Nephron (organoid): ENCODE measurements at regions not wholly inside any gene's neighbourhood (a gene's known extent, or its start where the extent isn't known, plus 50 kb on each side); places are given as distances from the start of the nearest gene placed in this dataset.

Experiments used
- H3K27ac Mint-ChIP-seq, 3 experiments: 2 replicates each; pipeline ENCODE4 v1.8.0; 2020; ENCODE audit warnings: mixed read lengths in 3 of 3, mild to moderate bottlenecking in 2 of 3, moderate library complexity in 1 of 3
- H3K27me3 Mint-ChIP-seq: 2 replicates; pipeline ENCODE4 v1.8.0; 2021; ENCODE audit warnings: low read depth, mild to moderate bottlenecking, moderate library complexity, mixed read lengths
- H3K36me3 Mint-ChIP-seq: 2 replicates; pipeline ENCODE4 v1.8.0; 2020; ENCODE audit warnings: low read depth, mixed read lengths
- H3K4me1 Mint-ChIP-seq: 2 replicates; pipeline ENCODE4 v1.8.0; 2020; ENCODE audit warnings: mixed read lengths
- H3K4me3 Mint-ChIP-seq, 3 experiments: 2 replicates each; pipeline ENCODE4 v1.8.0; 2020; ENCODE audit warnings: mild to moderate bottlenecking in 3 of 3, mixed read lengths in 3 of 3, moderate library complexity in 2 of 3
- H3K9me3 Mint-ChIP-seq: 2 replicates; pipeline ENCODE4 v1.8.0; 2020; ENCODE audit warnings: mixed read lengths
- TF ChIP-seq, protein P1 (sequence below), 3 experiments: fragments of 200-600 bp; sonication (generic); IDR thresholded peaks; one replicate each; pipeline ENCODE4 v1.5.0; 2021; ENCODE audit warnings: antibody characterized with exemption in 3 of 3; ENCODE audit not compliant: unreplicated experiment in 3 of 3

DNA sequence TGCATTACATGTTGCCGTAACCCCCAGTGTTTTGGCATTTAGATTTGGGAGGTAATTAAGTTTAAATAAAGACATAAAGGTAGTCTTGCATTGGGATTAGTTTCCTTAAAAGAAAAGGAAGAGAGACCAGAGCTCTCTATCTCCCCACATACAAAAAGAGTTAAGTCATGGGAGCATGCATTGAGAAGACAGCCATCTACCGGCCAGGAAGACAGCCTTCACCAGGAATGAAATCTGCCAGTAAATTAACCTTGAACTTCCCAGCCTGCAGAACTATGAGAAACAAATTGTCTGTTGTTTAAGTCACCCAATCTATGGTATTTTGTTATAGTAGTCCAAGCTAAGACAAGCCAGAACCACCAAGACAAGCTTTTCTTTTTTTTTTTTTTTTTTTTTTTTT is 567.0 kb upstream of the CDH18 start:
- TF ChIP-seq, protein P1, sequence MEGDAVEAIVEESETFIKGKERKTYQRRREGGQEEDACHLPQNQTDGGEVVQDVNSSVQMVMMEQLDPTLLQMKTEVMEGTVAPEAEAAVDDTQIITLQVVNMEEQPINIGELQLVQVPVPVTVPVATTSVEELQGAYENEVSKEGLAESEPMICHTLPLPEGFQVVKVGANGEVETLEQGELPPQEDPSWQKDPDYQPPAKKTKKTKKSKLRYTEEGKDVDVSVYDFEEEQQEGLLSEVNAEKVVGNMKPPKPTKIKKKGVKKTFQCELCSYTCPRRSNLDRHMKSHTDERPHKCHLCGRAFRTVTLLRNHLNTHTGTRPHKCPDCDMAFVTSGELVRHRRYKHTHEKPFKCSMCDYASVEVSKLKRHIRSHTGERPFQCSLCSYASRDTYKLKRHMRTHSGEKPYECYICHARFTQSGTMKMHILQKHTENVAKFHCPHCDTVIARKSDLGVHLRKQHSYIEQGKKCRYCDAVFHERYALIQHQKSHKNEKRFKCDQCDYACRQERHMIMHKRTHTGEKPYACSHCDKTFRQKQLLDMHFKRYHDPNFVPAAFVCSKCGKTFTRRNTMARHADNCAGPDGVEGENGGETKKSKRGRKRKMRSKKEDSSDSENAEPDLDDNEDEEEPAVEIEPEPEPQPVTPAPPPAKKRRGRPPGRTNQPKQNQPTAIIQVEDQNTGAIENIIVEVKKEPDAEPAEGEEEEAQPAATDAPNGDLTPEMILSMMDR (IDR thresholded peaks at IDR 0.05; ENCODE audit: unreplicated experiment in 3 of 3): no peak
- H3K27ac Mint-ChIP-seq: no peak overlapping the region
- H3K4me3 Mint-ChIP-seq: no peak overlapping the region
- H3K4me1 Mint-ChIP-seq: no peaks in the 10 kb centered on the region
- no peaks in the 10 kb centered on the region for H3K36me3 Mint-ChIP-seq
- H3K9me3 Mint-ChIP-seq: no peaks in the 10 kb centered on the region
- H3K27me3 Mint-ChIP-seq: no peaks in the 10 kb centered on the region

DNA sequence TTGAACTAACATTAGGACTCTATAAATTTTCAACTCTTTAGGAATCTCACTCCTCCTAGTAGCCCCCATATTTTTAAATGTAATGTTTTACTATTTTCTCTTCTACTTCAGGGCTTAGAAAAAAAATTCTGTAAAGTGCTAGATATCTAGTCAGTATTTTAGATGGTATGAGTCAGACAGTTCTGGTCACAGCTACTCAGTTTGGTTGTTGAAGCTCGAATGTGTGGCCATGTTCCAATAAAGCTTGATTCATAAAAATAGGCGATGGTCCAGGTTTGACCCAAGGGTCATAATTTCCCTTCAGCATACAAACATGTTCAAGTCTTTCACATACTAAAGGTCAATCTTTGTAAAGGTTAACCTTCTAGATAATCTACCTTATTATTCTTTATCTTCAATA is 566.0 kb upstream of the CDH18 start:
- Mint-ChIP-seq H3K4me1 (no peaks in the 10 kb centered on the region), H3K36me3 (no peaks in the 10 kb centered on the region), H3K9me3 (no peaks in the 10 kb centered on the region), H3K27ac (no peak overlapping the region), H3K4me3 (no peak overlapping the region), H3K27me3 (no peaks in the 10 kb centered on the region)
- TF ChIP-seq, protein P1 (IDR thresholded peaks at IDR 0.05; ENCODE audit: unreplicated experiment in 3 of 3): no peak

DNA sequence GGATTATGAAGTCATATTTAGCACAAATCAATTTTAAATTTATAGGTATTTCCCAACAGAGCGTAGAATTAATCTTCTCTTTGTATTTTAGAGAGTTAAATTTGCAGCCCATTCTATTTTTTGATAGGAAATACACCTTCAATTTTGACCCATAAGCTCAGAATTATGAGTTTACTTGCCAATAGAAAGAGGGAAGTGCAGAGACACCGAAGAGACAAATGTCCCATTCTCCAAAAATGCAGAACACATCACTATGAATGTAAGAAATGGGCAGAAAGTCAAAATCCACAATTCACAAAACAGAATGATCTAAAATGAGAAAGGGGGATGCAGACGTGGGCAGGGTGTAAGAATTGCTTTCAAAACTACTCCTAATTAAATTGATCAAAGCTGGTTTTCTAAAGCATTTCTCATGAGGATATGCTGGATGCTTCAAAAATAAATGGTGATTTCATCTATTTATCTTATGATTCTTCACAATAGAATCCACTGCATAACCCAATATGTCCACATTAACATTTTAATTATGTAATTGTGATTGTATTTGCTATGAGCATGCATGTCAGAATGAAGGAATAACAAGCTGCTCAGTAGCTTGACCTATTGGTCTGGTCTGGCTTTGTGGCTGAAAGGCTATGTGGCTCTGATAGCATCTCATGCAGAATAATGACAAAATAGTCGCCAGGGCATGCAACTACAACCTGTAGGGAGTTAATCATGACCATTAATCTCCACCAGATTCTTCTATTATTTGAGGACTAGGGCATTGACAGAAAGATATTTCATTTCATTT is 550.1 kb upstream of the CDH18 start:
- Mint-ChIP-seq H3K4me3 (no peak overlapping the region), H3K27ac (no peak overlapping the region), H3K27me3 (no peaks in the 10 kb centered on the region), H3K36me3 (no peaks in the 10 kb centered on the region), H3K4me1 (no peaks in the 10 kb centered on the region), H3K9me3 (no peaks in the 10 kb centered on the region)
- TF ChIP-seq, protein P1 (IDR thresholded peaks at IDR 0.05; ENCODE audit: unreplicated experiment in 3 of 3): no peak

DNA sequence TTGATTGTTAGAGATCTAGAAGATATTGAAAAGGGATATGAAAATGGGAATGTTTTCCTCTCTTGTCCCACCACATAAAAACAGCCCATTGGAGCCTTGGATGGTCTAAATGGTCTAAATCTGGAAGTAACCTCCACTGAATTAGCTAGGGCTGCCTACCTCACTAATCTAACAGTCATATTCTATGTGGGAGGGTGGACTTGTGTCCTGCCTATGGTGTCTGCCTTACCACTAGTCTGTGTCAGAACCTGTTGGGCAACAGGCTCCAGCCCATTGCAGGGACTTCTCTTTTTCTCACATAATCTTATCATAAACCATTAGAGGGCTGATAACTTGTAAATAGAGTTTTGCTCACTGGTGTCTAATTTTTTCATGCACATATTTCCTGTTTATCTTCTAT is 548.8 kb upstream of the CDH18 start:
- Mint-ChIP-seq H3K27ac (no peak overlapping the region), H3K9me3 (no peaks in the 10 kb centered on the region), H3K27me3 (no peaks in the 10 kb centered on the region), H3K4me3 (no peak overlapping the region), H3K36me3 (no peaks in the 10 kb centered on the region), H3K4me1 (no peaks in the 10 kb centered on the region)
- TF ChIP-seq, protein P1 (IDR thresholded peaks at IDR 0.05; ENCODE audit: unreplicated experiment in 3 of 3): no peak

DNA sequence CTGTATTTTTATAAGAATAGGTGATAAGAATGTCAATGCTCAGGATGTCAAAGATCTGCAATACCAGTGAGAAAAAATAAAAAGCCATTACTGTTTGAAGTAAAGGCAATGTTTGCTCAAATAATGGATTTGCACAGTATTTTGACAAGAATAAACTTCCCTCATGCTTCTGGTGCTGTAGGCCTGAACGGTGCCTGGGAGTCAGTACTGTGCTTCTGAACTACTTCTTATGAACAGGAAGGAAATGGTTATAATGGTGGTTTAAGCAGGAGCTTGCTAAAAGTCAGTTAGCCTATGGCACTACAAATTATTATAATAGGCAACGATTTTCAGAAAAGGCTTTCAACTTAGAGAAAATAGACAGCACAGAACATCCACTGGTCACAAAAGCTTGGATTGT is 548.3 kb upstream of the CDH18 start:
- Mint-ChIP-seq H3K4me3 (no peak overlapping the region), H3K27me3 (no peaks in the 10 kb centered on the region), H3K9me3 (no peaks in the 10 kb centered on the region), H3K36me3 (no peaks in the 10 kb centered on the region), H3K4me1 (no peaks in the 10 kb centered on the region), H3K27ac (no peak overlapping the region)
- TF ChIP-seq, protein P1 (IDR thresholded peaks at IDR 0.05; ENCODE audit: unreplicated experiment in 3 of 3): no peak

DNA sequence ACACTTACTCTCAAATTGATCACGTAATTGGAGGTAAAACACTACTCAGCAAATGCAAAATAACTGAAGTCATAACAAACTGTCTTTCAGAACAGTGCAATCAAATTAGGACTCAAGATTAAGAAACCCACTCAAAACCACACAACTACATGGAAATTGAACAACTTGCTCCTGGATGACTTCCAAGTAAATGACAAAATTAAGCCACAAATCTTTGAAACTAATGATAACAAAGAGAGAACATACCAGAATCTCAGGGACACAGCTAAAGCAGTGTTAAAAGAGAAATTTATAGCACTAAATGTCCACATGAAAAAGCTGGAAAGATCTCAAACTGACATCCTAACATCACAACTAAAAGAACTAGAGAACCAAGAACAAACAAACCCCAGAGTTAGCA is 540.5 kb upstream of the CDH18 start:
- Mint-ChIP-seq H3K27ac (no peak overlapping the region), H3K36me3 (no peaks in the 10 kb centered on the region), H3K4me3 (no peak overlapping the region), H3K27me3 (no peaks in the 10 kb centered on the region), H3K4me1 (peaks cover 5% of the 10 kb centered on the region), H3K9me3 (peaks cover 22% of the 10 kb centered on the region)
- TF ChIP-seq, protein P1 (IDR thresholded peaks at IDR 0.05; ENCODE audit: unreplicated experiment in 3 of 3): no peak
